Heart left ventricle (tissue), 16 donors: ENCODE measurements at regions not wholly inside any gene's neighbourhood (a gene's known extent, or its start where the extent isn't known, plus 50 kb on each side); places are given as distances from the start of the nearest gene placed in this dataset.

Experiments used
- ATAC-seq, 4 donors: fragments of 200-7000 bp; cut with Tn5 transposase; one replicate each; pipeline ENCODE4 v1.9.1; 2020 to 2022; ENCODE audit warnings: moderate library complexity in 4 of 4, mild to moderate bottlenecking in 3 of 4, moderate number of reproducible peaks in 1 of 4
- DNase-seq, 5 donors: peaks; one replicate each; pipeline ENCODE4 v3.0.0-alpha.2; 2020
- H3K27ac ChIP-seq, 12 donors: fragments of 200-600 bp; sonication (generic) in 4 of 12; one replicate each; pipeline versions ENCODE4 v1.5.0 to v1.8.0; 2016 to 2022; ENCODE audit warnings: mild to moderate bottlenecking in 2 of 12
- H3K27me3 ChIP-seq, 9 donors: fragments of 200-600 bp; sonication (generic) in 2 of 9; one replicate each; pipeline versions ENCODE4 v1.5.1 to v1.8.0; 2016 to 2022; ENCODE audit warnings: mild to moderate bottlenecking in 3 of 9
- H3K36me3 ChIP-seq, 9 donors: fragments of 200-600 bp; sonication (generic) in 2 of 9; one replicate each; pipeline versions ENCODE4 v1.5.0 to v1.8.0; 2018 to 2022; ENCODE audit warnings: mild to moderate bottlenecking in 2 of 9
- H3K4me1 ChIP-seq, 12 donors: fragments of 200-600 bp; sonication (generic) in 4 of 12; one replicate each; pipeline versions ENCODE4 v1.5.0 to v1.8.0; 2016 to 2022; ENCODE audit warnings: mild to moderate bottlenecking in 3 of 12
- H3K4me3 ChIP-seq, 12 donors: fragments of 200-600 bp; sonication (generic) in 4 of 12; one replicate each; pipeline versions ENCODE4 v1.5.0 to v1.8.0; 2017 to 2022; ENCODE audit warnings: mild to moderate bottlenecking in 9 of 12, moderate library complexity in 4 of 12
- H3K9me3 ChIP-seq, 12 donors: fragments of 200-600 bp; sonication (generic) in 4 of 12; one replicate each; pipeline versions ENCODE4 v1.5.0 to v1.8.0; 2016 to 2022; ENCODE audit warnings: mild to moderate bottlenecking in 1 of 12
- CTCF ChIP-seq, 12 donors: fragments of 200-600 bp; sonication (generic) in 4 of 12; IDR thresholded peaks; one replicate each; pipeline versions ENCODE4 v1.5.0 to v1.8.0; 2018 to 2022; ENCODE audit warnings: antibody characterized with exemption in 12 of 12, mild to moderate bottlenecking in 5 of 12
- POLR2A ChIP-seq, 2 donors: fragments of 450-650 bp; IDR thresholded peaks; one replicate each; pipeline ENCODE4 v1.6.1; 2017; ENCODE audit warnings: antibody characterized with exemption in 2 of 2, mild to moderate bottlenecking in 2 of 2, moderate library complexity in 2 of 2
- WGBS, 4 donors: extraction: QIAGEN DNeasy Blood & Tissue Kit in 2 of 4; methylation state at CpG; one replicate each; pipeline versions ENCODE4 v1.1.5 to v1.1.7; 2013 to 2018; 5-methylcytosine and 5-hydroxymethylcytosine counted together
- intact Hi-C, 10 donors: fragments of 100-400 bp; cut with DNase I; formaldehyde crosslinking; loops; one replicate each; pipeline versions ENCODE4 v1.11.1 to v1.14.2; 2022
- donor health status: ischemic (EF 13 %, LVEDD 7.1; RV severe dilation, severe dysfunction).
- donor health status: healthy with polysubstance abuse.
- donor health status: DM: no; HTN: yes; CAD: no.
- donor health status: DM: no; HTN: no; CAD: no.
- donor health status: ischemic (EF 25% LVEDD 6.9; RV normal size, moderate dysfunction).
- donor health status: ischemic (EF 25% LVEDD 5.7; RV mildly dilated, moderate dysfunction).
- donor health status: healthy.
- donor health status: DM: yes; HTN: yes; CAD: no.
- donor health status: ischemic (EF 35%, LVEDD 5.7; RV mildly dilated, moderate dysfunction).
- donor health status: nonischemic (EF 11% LVEDD 7.7; RV severe dilation, severe dysfunction).
- donor health status: DM: yes; HTN: yes; CAD: no.
- donor health status: PGD.
- donor health status: ischemic (EF 29% LVEDD 5.4; RV normal size, mild dysfunction).
- donor health status: nonischemic (EF 23%, LVEDD 6.1; RV moderate dilation, normal function).

GRCh38 chr9:103902263-103902662 is 191.8 kb upstream of the SMC2 start:
- Histone ChIP-seq H3K27me3 (no peaks in the 10 kb centered on the region), H3K9me3 (no peaks in the 10 kb centered on the region), H3K4me3 (no peak overlapping the region), H3K36me3 (no peaks in the 10 kb centered on the region), H3K4me1 (no peaks in the 10 kb centered on the region), H3K27ac (no peak overlapping the region)
- intact Hi-C loops = no loop called here
- DNase-seq (no peak), ATAC-seq (no peak)
- TF ChIP-seq CTCF (IDR thresholded peaks at IDR 0.05) (no peak), POLR2A (IDR thresholded peaks at IDR 0.05) (no peak)
- 69 to 79% (median 71%) methylated on average over 2 of the region's 2 CpGs for WGBS, 4 donors

- H3K27ac ChIP-seq = no peak overlapping the region
- no peak for DNase-seq
- no peak for ATAC-seq
- no peak overlapping the region for H3K4me3 ChIP-seq
- intact Hi-C loops = no loop called here
- H3K9me3 ChIP-seq = no peaks in the 10 kb centered on the region
- no peaks in the 10 kb centered on the region for H3K4me1 ChIP-seq
- 6 to 30% (median 23%) methylated on average over 1 of the region's 1 CpG for WGBS, 4 donors
- TF ChIP-seq POLR2A (IDR thresholded peaks at IDR 0.05) = no peak
- TF ChIP-seq CTCF (IDR thresholded peaks at IDR 0.05) = no peak
- H3K27me3 ChIP-seq = no peaks in the 10 kb centered on the region
- no peaks in the 10 kb centered on the region for H3K36me3 ChIP-seq
These were observed 189.9 kb upstream of the SMC2 start for GRCh38 chr9:103904242-103904641.

- DNase-seq (no peak), ATAC-seq (no peak)
- WGBS, 4 donors = 28 to 78% (median 66%) methylated on average over 1 of the region's 1 CpG
- TF ChIP-seq POLR2A (IDR thresholded peaks at IDR 0.05) (no peak), CTCF (IDR thresholded peaks at IDR 0.05) (no peak)
- no peaks in the 10 kb centered on the region for H3K27me3 ChIP-seq
- no peaks in the 10 kb centered on the region for H3K4me1 ChIP-seq
- H3K36me3 ChIP-seq = no peaks in the 10 kb centered on the region
- H3K4me3 ChIP-seq = no peak overlapping the region
- no peak overlapping the region for H3K27ac ChIP-seq
- intact Hi-C loops = loop anchor here in 1 of 10 donors (10.0 kb wide), 1 partner anchor 59 kb away; no protein-coding TSS in a partner anchor
- no peaks in the 10 kb centered on the region for H3K9me3 ChIP-seq
These were observed 180.2 kb upstream of the SMC2 start for GRCh38 chr9:103913899-103914298.

- H3K4me1 ChIP-seq = no peaks in the 10 kb centered on the region
- H3K27ac ChIP-seq = no peak overlapping the region
- ATAC-seq (no peak), DNase-seq (no peak)
- no peaks in the 10 kb centered on the region for H3K9me3 ChIP-seq
- H3K4me3 ChIP-seq = no peak overlapping the region
- no peaks in the 10 kb centered on the region for H3K27me3 ChIP-seq
- WGBS, 4 donors = 63 to 77% (median 68%) methylated on average over 5 of the region's 5 CpGs
- no peak for TF ChIP-seq POLR2A (IDR thresholded peaks at IDR 0.05)
- no peak for TF ChIP-seq CTCF (IDR thresholded peaks at IDR 0.05)
- H3K36me3 ChIP-seq = no peaks in the 10 kb centered on the region
- intact Hi-C loops = loop anchor here in 1 of 10 donors (10.0 kb wide), 1 partner anchor 65 kb away; no protein-coding TSS in a partner anchor
These were observed 174.4 kb upstream of the SMC2 start for GRCh38 chr9:103919605-103920209.
